Vagina (tissue), 2 donors: ENCODE measurements at regions not wholly inside any gene's neighbourhood (a gene's known extent, or its start where the extent isn't known, plus 50 kb on each side); places are given as distances from the start of the nearest gene placed in this dataset.

Source experiments
- CTCF ChIP-seq, 3 experiments: fragments of 450-650 bp in 2 of 3; fragments of 200-600 bp in 1 of 3; sonication (generic) in 1 of 3; IDR thresholded peaks; one replicate each; pipeline ENCODE4 v1.5.1; 2017 to 2019; ENCODE audit warnings: antibody characterized with exemption in 3 of 3, mild to moderate bottlenecking in 2 of 3, moderate library complexity in 2 of 3
- POLR2A ChIP-seq, 2 donors: fragments of 450-650 bp; IDR thresholded peaks; one replicate each; pipeline ENCODE4 v1.6.1; 2017; ENCODE audit warnings: antibody characterized with exemption in 2 of 2, mild to moderate bottlenecking in 2 of 2, moderate library complexity in 2 of 2
- POLR2AphosphoS5 ChIP-seq, 2 donors: sonication (generic); formaldehyde crosslinking; IDR thresholded peaks; one replicate each; pipeline ENCODE4 v1.9.0; 2017; ENCODE audit warnings: antibody characterized with exemption in 2 of 2, mild to moderate bottlenecking in 2 of 2, low read depth in 1 of 2; ENCODE audit not compliant: insufficient read depth in 1 of 2

GRCh38 chr10:31197886-31198285 lies 121.1 kb upstream of the ZEB1 start:
- TF ChIP-seq CTCF (IDR thresholded peaks at IDR 0.05), result no peak
- no peak for TF ChIP-seq POLR2A (IDR thresholded peaks at IDR 0.05)
- no peak for TF ChIP-seq POLR2AphosphoS5 (IDR thresholded peaks at IDR 0.05; ENCODE audit: insufficient read depth in 1 of 2, low read depth in 1 of 2)
